ENCODE measurements at regions not wholly inside any gene's neighbourhood (a gene's known extent, or its start where the extent isn't known, plus 50 kb on each side); places are given as distances from the start of the nearest gene placed in this dataset.
A peak's percentile ranks its signal among the peaks of the same experiment; 100 is the strongest.

DNA sequence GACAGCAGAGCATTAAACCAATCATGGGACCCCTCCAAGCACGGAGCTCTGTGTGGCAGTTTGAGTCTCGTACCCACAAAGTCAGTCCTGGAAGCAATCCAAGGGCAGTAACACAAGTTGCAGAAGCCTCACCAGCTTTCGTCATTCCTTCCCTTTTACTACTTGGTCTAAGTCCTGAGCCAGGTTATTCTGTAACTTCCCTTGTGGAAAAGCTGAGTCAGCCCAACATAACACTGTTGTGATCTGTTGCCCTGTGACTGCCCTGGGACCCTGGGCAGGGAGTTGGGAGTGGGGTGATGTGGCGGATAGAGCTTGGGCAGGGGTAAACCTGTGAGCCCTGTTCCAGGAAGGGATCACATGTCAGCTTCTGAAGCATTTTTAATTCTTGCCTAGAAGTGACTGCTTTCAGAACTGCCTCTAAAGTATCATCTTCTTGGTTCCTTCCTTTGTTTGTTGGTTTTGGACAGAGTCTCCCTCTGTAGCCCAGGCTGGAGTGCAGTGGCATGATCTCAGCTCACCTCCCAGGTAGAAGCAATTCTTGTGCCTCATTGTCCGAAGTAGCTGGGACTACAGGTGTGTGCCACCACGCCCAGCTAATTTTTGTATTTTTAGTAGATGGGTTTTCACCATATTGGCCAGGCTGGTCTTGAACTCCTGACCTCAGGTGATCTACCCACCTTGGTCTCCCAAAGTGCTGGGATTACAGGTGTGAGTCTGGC is 183.7 kb upstream of the JAG1 start:
- Histone ChIP-seq H3K4me3 (ENCODE audit: severe bottlenecking) (no peak overlapping the region), H3K27me3 (ENCODE audit: insufficient read depth, poor library complexity, severe bottlenecking) (no peaks in the 10 kb centered on the region), H3K27ac (ENCODE audit: poor library complexity, severe bottlenecking) (peak overlapping the region; percentile 33), H3K9me3 (ENCODE audit: severe bottlenecking) (no peaks in the 10 kb centered on the region), H3K36me3 (ENCODE audit: low read depth) (no peaks in the 10 kb centered on the region), H3K4me1 (ENCODE audit: insufficient read depth, poor library complexity, severe bottlenecking) (peaks cover 35% of the 10 kb centered on the region)
- TF ChIP-seq, protein P1, sequence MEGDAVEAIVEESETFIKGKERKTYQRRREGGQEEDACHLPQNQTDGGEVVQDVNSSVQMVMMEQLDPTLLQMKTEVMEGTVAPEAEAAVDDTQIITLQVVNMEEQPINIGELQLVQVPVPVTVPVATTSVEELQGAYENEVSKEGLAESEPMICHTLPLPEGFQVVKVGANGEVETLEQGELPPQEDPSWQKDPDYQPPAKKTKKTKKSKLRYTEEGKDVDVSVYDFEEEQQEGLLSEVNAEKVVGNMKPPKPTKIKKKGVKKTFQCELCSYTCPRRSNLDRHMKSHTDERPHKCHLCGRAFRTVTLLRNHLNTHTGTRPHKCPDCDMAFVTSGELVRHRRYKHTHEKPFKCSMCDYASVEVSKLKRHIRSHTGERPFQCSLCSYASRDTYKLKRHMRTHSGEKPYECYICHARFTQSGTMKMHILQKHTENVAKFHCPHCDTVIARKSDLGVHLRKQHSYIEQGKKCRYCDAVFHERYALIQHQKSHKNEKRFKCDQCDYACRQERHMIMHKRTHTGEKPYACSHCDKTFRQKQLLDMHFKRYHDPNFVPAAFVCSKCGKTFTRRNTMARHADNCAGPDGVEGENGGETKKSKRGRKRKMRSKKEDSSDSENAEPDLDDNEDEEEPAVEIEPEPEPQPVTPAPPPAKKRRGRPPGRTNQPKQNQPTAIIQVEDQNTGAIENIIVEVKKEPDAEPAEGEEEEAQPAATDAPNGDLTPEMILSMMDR (IDR thresholded peaks at IDR 0.05; ENCODE audit: poor library complexity, severe bottlenecking) = no peak
- peak; percentile 51 for ATAC-seq (ENCODE audit: low read depth)
- DNase-seq (ENCODE audit: low spot score) = no peak

DNA sequence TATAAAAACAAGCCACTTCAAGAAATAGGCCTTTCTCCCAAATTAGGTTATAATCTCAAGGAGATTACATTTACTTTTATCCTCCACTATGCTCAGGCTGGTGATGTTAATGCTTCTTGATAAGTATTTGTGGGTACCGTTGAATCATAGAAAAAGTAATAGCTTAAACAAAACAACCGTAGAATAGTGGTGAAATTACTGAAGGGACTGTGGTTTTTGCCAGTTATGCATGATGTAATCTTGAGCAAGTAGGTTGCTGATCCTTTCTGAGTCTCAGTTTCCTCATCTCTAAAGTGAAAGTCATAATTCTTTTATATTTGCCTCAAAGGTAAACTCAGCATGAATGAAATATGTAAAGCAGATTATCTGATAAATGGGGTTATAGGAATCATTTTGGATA is 187.3 kb upstream of the JAG1 start:
- DNase-seq (ENCODE audit: low spot score) (no peak), ATAC-seq (ENCODE audit: low read depth) (peak; percentile 25)
- peaks cover 59% of the 10 kb centered on the region for H3K4me1 ChIP-seq (ENCODE audit: insufficient read depth, poor library complexity, severe bottlenecking)
- no peaks in the 10 kb centered on the region for H3K36me3 ChIP-seq (ENCODE audit: low read depth)
- no peaks in the 10 kb centered on the region for H3K27me3 ChIP-seq (ENCODE audit: insufficient read depth, poor library complexity, severe bottlenecking)
- H3K4me3 ChIP-seq (ENCODE audit: severe bottlenecking) = no peak overlapping the region
- TF ChIP-seq, protein P1 (IDR thresholded peaks at IDR 0.05; ENCODE audit: poor library complexity, severe bottlenecking) = no peak
- H3K27ac ChIP-seq (ENCODE audit: poor library complexity, severe bottlenecking) = peak overlapping the region; percentile 88
- no peaks in the 10 kb centered on the region for H3K9me3 ChIP-seq (ENCODE audit: severe bottlenecking)

DNA sequence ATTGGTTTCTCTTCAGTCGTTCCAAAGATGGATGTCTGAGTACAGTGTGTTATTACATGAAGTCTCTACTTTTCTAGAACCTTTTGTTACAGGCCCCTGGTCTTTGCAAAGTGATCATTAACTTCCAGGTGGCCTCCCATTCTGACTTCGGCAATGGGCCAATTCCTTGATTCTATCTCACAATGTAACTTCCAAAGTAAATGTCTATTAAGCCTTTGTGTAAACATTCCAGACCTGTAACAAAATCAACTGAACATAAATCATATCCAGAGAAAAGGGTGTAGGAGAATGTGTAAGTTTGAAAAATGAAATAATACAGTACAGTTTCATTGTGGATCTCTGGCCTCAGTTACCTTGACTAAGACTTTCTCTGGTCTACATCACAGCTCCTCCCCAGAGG is 187.8 kb upstream of the JAG1 start:
- H3K27me3 ChIP-seq (ENCODE audit: insufficient read depth, poor library complexity, severe bottlenecking) = no peaks in the 10 kb centered on the region
- ATAC-seq (ENCODE audit: low read depth) = peak; percentile 74
- peaks cover 59% of the 10 kb centered on the region for H3K4me1 ChIP-seq (ENCODE audit: insufficient read depth, poor library complexity, severe bottlenecking)
- no peaks in the 10 kb centered on the region for H3K36me3 ChIP-seq (ENCODE audit: low read depth)
- TF ChIP-seq, protein P1 (IDR thresholded peaks at IDR 0.05; ENCODE audit: poor library complexity, severe bottlenecking) = no peak
- H3K9me3 ChIP-seq (ENCODE audit: severe bottlenecking) = no peaks in the 10 kb centered on the region
- H3K4me3 ChIP-seq (ENCODE audit: severe bottlenecking) = no peak overlapping the region
- no peak for DNase-seq (ENCODE audit: low spot score)
- peak overlapping the region; percentile 88 for H3K27ac ChIP-seq (ENCODE audit: poor library complexity, severe bottlenecking)

DNA sequence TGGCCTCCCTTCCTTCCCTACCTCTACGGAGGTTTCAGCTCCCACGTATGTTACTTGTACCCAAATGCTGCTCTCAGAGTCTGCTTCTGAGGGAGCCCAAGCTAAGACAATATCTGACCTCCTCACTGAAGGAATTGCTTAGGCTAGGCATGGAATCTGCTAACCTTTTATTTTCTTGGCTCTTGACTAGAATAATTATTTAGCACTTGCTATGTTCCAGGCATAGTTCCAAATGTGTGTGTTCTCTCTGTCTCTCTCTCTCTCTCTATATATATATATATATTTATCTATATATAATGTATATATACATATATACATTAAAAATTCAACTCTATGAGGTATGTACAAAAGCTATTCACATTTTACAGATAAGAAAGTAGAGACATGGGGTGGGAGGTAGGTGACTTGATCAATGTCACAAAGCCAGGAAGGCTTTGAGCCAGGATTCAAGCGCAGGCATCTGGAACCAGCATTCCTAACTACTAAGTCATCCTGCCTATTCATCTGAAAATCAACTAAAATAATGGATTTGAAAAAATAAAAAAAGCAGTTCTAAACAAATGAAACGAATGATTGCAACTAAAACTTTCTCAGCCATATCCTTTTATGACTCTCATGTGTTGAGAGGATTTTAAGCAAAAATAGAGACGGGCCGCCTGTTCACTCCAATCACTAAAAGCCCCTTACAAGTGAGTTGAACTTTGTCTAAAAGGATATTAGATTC is 189.7 kb upstream of the JAG1 start:
- no peak overlapping the region for H3K4me3 ChIP-seq (ENCODE audit: severe bottlenecking)
- H3K4me1 ChIP-seq (ENCODE audit: insufficient read depth, poor library complexity, severe bottlenecking) = peaks cover 47% of the 10 kb centered on the region
- H3K27ac ChIP-seq (ENCODE audit: poor library complexity, severe bottlenecking) = peak overlapping the region; percentile 88
- no peaks in the 10 kb centered on the region for H3K27me3 ChIP-seq (ENCODE audit: insufficient read depth, poor library complexity, severe bottlenecking)
- TF ChIP-seq, protein P1 (IDR thresholded peaks at IDR 0.05; ENCODE audit: poor library complexity, severe bottlenecking) = no peak
- H3K36me3 ChIP-seq (ENCODE audit: low read depth) = no peaks in the 10 kb centered on the region
- ATAC-seq (ENCODE audit: low read depth) (peak; percentile 28), DNase-seq (ENCODE audit: low spot score) (no peak)
- H3K9me3 ChIP-seq (ENCODE audit: severe bottlenecking) = no peaks in the 10 kb centered on the region

Data from RWPE2 (cell line).